HG03139 (cell line): ENCODE measurements at regions not wholly inside any gene's neighbourhood (a gene's known extent, or its start where the extent isn't known, plus 50 kb on each side); places are given as distances from the start of the nearest gene placed in this dataset.

Experiments
- ATAC-seq: cut with Tn5 transposase; IDR thresholded peaks from one replicate; pipeline ENCODE4 v1.9.1; 2021; ENCODE audit not compliant: unreplicated experiment

DNA sequence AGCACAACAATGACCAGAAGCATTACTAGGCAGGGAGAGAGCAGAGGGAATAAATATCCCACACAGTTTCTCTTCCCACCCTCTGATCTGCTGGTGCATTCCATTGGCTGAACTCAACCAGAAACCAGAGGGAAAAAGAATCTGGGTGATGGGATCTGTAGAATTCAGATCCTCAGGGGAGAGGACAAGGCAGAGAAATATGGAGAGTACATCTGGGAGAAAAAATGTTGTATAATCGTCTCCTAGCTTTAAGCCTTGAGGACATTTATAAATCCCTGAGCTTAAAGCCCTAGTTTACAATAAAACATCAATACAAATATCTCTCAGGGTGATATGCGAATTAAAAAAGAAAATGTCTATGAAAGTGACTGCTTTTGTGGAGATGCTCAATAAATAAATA, 368.1 kb upstream of the MAD2L1 start:
- no peak for ATAC-seq

- ATAC-seq, result no peak
These were observed 365.7 kb upstream of the MAD2L1 start for GRCh38 chr4:120432301-120432860.

DNA sequence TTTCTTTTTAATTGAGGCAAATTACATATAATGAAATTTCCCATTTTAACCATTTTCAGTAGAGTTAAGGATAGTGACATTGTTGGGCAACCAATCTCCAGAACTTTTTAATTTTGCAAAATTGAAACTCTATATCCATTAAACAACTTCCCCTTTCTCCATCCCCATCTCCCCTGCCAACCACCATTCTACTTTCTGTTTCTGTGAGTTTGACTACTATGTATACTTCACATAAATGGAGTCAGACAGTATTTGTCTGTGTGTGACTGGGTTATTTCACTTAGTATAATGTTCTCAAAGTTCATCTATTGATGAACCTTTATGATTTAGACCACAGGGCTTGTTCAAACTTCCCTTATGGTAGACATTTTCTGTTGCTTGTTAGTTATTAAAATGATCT, 364.5 kb upstream of the MAD2L1 start:
- no peak for ATAC-seq

GRCh38 chr4:120418146-120418545, 351.5 kb upstream of the MAD2L1 start:
- no peak for ATAC-seq

- ATAC-seq, result no peak
These were observed 349.2 kb upstream of the MAD2L1 start for GRCh38 chr4:120415896-120416295.

DNA sequence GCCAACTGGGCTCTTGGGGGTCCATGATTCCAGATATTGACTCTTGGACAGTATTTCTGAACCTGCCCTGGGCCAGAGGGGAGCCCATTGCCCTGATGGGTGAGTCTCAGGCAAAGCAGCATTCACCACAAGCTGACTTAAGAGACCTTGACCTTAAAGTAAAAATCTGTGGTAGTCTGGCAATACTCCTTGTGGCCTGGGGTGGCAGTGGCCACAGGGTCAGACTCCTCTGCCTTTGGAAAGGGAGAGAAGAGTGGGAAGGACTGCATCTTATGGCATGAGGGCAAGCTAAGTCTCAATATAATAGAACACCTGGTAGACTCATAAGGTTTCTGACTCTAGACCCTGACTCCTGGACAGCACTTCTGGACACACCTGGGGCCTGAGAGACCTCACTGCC, 340.3 kb upstream of the MAD2L1 start:
- no peak for ATAC-seq

DNA sequence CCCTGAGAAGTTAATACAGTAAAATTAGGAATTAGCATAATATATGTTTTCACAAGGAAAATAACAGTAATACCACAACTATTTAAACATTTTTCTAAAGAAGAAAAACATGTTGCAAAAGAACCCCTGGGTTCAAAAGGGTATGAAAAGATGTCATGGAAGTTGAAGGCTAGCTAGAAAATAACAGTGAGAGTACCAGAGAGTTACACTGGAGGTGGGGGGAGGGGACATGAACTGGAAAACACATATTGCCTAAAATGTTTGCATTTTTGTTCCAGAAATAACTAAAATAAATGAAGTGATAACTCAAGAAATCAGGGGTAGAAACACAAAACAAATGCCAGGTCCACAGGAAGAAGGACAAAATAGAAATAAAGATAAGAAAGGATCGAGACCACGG, 336.6 kb upstream of the MAD2L1 start:
- no peak for ATAC-seq

DNA sequence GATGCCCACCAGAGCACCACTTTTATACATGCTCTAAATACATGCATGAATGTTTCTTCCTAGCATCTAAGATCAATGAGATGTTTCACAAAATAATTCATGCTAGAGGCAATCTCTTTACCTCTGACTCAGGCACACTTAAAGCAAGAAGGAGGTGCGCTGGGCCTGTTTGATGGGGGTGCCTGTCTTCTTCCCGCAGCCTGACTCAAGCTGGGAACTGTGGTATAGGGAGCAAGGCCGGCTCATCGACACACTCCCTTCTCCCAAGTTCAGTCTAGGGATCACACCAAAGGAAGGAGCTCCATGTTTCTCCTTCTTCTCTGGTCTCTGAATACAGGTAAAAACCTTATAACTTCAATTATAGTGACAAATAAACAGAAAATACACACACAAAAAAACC, 333.8 kb upstream of the MAD2L1 start:
- ATAC-seq, result no peak

DNA sequence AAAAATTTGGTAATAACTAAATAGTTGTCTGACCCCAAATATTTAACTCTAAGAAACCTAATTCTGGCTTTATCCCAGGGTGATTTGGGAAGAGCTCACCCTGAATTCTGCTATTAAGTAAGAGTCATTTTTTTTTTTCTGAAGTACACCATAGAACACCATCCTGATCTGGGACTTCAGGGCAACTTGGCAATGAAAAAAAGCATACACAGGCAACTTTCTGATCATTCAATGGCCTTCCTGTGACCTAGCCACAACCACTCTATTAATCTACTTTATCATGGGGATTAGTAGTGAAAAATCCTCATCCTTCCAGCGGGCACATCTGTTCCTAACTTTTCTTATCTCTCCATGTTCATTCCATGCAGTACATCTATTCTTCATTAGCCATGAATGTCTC, 333.2 kb upstream of the MAD2L1 start:
- no peak for ATAC-seq

- ATAC-seq, result no peak
These were observed 329.1 kb upstream of the MAD2L1 start for GRCh38 chr4:120395746-120396145.

- ATAC-seq, result no peak
These were observed 289.2 kb upstream of the MAD2L1 start for GRCh38 chr4:120355881-120356280.

GRCh38 chr4:120354381-120354780, 287.7 kb upstream of the MAD2L1 start:
- no peak for ATAC-seq

DNA sequence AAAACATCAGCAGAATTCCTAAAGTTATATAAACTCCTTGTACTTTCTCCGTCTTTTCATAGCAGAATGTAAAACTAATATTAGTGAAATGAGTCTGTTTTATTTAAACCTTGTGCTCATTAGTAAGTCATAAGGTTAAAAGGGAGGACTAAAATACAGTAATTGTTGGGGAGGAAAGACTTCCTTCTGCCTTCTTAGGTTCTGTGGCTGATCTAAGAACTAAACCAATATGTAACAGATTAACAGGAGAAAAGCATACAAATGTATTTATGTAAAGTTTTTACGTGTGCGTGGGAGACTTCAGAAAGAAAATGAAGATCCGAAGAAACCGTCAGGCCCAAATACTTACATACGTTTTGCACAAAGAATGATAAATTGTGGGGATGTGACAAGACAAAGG, 286.6 kb upstream of the MAD2L1 start:
- ATAC-seq, result no peak

DNA sequence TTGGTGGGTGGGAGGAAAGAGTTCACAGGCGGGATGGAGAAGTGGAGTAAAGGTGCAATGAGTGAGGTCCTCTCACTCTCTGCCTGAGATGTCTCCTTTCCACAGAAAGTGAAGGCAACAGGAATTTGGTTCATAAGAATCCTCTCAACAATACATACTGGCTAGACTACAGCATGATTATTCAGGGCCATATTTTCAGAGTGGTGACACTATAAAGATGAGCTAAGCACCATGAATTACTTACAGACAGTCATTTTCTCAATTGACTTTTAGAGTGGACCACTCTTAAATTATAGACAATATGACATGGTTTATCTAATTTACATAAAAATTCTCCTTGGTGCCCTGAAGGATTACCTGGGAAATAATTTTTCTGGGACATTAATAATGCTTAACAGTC, 286.1 kb upstream of the MAD2L1 start:
- ATAC-seq, result no peak

DNA sequence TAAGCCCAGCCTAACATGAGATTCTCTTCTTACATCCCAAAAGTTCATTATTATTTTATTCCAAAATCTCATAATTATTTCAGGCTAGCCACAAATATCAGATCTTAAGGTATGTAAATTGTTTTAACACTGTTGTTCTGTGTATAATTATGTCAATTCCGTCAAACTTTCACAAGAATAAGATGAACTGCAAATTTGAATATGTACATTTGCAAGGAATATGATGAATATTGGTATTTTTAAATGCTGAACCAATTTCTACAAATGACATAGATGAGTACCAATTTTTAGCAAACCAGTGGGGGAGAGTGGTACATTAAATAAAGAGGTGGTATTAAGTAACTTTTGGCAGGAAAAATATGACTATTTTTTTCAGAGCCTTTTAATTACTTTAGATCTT, 282.3 kb upstream of the MAD2L1 start:
- ATAC-seq, result no peak

DNA sequence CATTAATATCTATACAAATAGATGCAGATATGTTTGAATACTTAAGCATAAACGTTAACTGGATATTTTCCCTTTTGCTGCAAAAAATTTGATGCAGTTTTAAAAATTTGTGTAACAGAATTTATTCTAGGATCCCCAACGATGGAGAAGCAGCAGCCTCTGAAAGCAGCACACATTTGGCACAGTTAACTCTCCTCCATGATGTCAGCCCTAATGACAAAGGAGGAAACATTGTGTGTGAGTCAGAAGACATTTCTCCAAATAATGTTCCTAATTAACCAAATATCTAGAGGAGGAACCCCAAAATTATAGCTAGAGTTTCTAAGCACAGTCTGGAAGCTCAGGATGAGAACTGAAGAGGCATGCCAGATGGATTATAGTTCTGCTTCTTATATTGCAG, 281.9 kb upstream of the MAD2L1 start:
- ATAC-seq, result no peak

- ATAC-seq, result no peak
These were observed 265.1 kb upstream of the MAD2L1 start for GRCh38 chr4:120331486-120332370.

- ATAC-seq, result no peak
These were observed 262.7 kb upstream of the MAD2L1 start for GRCh38 chr4:120329386-120329785.

GRCh38 chr4:120327276-120327675, 260.6 kb upstream of the MAD2L1 start:
- no peak for ATAC-seq

DNA sequence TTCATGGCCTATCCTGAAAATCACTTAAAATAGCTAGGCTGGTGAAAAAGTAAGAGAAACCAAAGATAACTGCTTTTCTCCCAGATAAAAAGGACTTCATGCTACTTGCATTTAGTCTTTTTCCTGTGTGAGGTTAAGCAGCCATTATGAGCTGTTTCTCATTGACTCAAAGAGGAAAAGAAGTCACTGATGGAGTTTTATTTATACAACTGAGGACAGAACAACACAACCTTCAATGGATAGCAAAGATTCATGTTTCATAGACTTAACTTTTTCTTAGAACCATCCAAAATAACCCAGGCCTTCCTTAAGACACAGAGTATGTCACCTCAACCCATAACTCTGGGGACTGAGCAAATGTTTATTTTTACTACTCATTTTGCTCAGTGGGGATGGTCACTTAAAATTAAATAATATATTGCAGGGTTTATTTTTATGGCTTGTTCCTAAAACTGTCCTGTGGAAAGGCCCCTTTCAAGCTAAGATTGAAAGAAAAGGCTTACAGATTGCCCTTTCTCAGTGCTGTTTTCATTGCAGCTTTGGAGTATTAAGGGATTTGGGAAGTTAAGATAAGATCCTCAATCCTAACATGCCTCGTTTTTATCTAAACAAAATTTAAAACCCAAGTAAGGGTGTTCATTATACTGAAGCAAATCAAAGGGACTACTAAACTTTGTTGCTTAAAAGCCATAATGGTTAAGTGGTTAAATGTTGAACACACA, 252.6 kb upstream of the MAD2L1 start:
- ATAC-seq, result no peak

DNA sequence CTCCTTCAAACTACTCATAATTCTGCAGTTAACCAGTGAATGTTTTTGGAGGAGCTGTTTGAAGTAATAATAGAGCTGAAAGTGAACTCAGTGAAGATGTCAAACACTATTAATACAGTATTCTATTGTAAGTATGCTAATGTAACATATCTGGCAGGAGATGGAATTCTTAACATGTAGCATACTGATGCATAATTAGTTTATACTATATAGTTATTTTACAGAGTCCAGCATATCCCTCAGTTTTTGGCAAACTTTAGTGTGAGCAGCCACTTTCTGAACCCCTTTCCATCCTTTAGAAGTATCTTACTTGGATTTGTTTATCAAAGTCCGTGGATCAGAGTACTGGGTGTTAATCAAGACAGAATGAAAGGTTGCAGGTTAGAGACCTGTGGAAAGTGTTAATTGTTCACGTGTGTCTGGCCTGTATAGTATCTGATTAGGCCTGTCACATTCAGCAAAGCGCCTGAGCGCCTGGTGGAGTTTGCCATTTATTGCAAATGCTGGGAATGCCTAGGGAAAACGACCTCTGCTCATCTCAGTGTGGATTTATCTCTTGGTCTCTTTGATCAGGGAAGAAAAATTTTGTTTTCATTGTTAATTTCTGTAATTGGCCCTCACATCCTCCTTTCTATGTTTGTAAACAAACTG, 251.7 kb upstream of the MAD2L1 start:
- no peak for ATAC-seq

DNA sequence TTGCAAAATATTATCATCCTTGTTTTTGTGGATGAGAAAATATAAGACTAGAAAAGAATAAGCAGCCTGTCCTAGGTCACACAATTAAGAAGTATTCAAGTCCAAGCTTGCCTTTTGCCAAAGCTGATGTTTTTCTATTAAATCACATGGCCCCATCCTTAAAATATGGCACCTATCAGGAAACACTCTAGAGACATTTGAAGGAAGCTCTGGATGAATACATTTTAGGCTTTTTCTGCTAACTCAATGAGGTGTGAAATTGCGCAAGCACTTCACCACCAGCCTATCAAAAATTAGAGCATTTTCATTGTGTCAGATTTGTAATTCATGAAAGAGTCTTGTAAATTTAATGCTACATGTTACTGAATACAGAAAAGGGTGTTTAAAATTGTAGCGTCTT, 251.1 kb upstream of the MAD2L1 start:
- no peak for ATAC-seq
